ENCODE measurements at regions not wholly inside any gene's neighbourhood (a gene's known extent, or its start where the extent isn't known, plus 50 kb on each side); places are given as distances from the start of the nearest gene placed in this dataset.

DNA sequence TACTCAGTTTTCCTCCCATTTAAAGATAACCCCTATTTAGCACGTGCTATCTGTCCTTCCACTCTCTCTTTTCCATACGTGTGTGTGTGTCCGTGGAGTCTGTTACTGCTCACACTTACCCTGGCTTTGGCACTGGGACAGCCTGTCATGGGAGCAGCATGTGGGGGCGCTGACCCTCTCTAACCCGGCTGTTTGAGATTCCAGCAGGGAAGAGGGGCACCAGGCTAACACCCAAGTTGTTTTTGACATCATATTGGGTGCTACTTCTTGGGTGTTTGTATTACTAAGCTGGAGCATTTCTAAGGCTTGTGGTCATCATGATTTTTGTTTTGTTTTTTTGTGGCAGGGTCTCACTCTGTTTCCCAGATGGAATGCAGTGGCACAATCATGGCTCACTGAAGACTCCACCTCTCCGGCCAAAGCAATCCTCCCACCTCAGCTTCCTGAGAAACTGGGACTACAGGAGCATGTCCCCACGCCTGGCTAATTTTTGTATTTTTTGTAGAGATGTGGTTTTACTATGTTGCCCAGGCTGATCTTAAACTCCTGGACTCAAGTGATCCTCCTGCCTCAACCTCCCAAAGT is 56.9 kb upstream of the SIMC1 start:
- H3K27ac Mint-ChIP-seq, result no peak overlapping the region
- no peak overlapping the region for H3K4me3 Mint-ChIP-seq
- no peak for ATAC-seq (replicated peaks)
- no peaks in the 10 kb centered on the region for H3K36me3 Mint-ChIP-seq (ENCODE audit: insufficient read depth)
- peaks cover 0 to 4% of the 10 kb centered on the region in 2 donors for H3K4me1 Mint-ChIP-seq (ENCODE audit: low read depth in 2 of 2)
- no peak for DNase-seq
- H3K27me3 Mint-ChIP-seq, result peaks cover 45 to 72% of the 10 kb centered on the region in 2 donors
- peaks cover 0 to 4% of the 10 kb centered on the region in 2 donors for H3K9me3 Mint-ChIP-seq

DNA sequence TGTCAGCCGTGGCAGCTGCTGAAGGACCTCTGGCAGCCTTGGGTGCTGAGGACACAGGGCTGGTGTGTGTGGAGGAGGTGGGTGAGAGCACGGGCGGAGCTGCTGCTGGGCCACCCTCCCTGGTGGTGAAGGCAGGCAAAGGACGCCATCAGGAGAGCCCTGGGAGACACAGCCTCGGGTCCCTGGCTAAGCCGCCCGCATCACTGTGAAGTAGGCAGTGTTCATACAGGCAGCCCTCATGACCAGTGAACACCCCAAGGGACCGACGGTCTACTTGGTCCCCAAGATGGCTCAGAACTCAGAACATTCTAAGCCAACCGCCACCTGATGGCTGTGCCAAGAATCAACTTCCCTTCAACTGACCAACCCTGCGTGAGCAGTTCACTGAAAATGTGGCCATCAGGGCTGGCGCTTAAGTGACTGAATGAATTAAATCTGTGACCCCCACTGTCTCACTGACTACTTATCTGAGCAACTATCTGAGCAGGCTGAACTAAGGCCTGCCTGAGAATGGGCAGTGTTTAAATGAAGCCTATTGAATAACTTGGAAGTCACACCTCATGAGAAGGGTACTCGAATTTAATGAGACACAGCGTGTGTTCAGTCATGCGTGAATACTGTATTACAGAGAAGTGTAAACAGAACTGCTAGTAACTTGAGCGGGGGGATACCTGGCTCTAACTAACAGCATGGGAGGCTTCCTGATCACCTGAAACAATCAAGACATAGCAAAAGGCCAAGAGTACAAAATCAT is 54.7 kb upstream of the SIMC1 start:
- Mint-ChIP-seq H3K36me3 (ENCODE audit: insufficient read depth) (no peaks in the 10 kb centered on the region), H3K4me3 (no peak overlapping the region), H3K27me3 (peaks cover 25 to 59% of the 10 kb centered on the region in 2 donors), H3K9me3 (peaks cover 0 to 2% of the 10 kb centered on the region in 2 donors), H3K27ac (no peak overlapping the region), H3K4me1 (ENCODE audit: low read depth in 2 of 2) (peaks cover 0 to 4% of the 10 kb centered on the region in 2 donors)
- DNase-seq (no peak), ATAC-seq (replicated peaks) (no peak)

DNA sequence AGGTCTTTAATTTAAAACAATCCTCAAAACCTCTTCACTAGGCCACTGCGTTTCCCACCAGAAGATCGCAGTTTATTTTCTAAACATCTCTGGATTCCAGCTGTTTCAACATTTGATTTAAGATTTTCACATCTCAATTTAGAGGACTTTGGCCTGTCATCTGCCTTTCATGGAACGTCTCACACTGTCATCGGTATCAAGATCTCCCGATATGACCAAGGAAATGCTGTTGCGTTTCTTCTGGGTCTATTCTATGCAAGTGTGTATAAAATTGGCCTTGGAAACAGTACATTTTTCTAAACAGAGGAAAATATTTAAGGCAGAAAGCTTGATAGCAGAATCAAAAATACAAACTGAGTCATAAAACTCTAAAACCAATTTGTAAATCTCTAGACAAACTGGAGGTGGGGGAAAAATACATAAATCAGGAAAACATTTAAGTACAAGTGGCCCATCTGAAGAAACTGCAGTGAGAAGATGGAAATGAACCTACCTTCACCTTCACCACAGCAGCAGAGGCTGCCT is 53.6 kb upstream of the SIMC1 start:
- no peak for ATAC-seq (replicated peaks)
- no peaks in the 10 kb centered on the region for H3K9me3 Mint-ChIP-seq
- no peak overlapping the region for H3K27ac Mint-ChIP-seq
- H3K4me1 Mint-ChIP-seq (ENCODE audit: low read depth in 2 of 2), result peaks cover 0 to 4% of the 10 kb centered on the region in 2 donors
- H3K36me3 Mint-ChIP-seq (ENCODE audit: insufficient read depth), result no peaks in the 10 kb centered on the region
- H3K27me3 Mint-ChIP-seq, result peaks cover 22 to 57% of the 10 kb centered on the region in 2 donors
- no peak for DNase-seq
- no peak overlapping the region for H3K4me3 Mint-ChIP-seq

DNA sequence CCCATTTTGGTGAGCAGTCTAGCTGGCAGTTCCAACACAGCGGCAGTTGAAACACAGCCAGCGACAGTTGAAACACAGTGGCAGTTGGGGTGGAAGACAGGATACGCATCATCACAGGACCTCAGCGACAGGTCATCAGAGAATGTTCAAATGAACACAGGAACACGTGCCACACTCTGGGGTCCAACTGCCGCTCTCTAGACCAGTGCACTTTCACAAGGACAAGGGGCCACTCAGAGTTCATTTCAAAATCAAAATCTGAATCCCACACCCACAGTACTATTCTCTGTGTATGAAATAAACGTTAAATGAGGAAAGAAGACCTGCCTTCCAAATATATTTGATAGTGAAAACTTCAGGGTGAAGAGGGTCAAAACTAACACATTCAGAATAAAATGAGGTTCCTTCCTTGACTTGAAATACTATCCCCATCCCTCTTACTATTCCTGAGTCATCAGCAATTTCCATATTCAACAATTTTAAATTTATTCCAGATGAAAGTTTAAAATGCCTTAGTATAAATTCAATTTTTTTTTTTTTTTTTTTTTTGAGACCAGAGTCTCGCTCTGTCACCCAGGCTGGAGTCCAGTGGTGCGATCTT is 53.0 kb upstream of the SIMC1 start:
- no peak overlapping the region for H3K4me3 Mint-ChIP-seq
- no peak for DNase-seq
- no peak overlapping the region for H3K27ac Mint-ChIP-seq
- peaks cover 0 to 4% of the 10 kb centered on the region in 2 donors for H3K4me1 Mint-ChIP-seq (ENCODE audit: low read depth in 2 of 2)
- no peak for ATAC-seq (replicated peaks)
- no peaks in the 10 kb centered on the region for H3K9me3 Mint-ChIP-seq
- H3K36me3 Mint-ChIP-seq (ENCODE audit: insufficient read depth), result no peaks in the 10 kb centered on the region
- peaks cover 16 to 54% of the 10 kb centered on the region in 2 donors for H3K27me3 Mint-ChIP-seq

DNA sequence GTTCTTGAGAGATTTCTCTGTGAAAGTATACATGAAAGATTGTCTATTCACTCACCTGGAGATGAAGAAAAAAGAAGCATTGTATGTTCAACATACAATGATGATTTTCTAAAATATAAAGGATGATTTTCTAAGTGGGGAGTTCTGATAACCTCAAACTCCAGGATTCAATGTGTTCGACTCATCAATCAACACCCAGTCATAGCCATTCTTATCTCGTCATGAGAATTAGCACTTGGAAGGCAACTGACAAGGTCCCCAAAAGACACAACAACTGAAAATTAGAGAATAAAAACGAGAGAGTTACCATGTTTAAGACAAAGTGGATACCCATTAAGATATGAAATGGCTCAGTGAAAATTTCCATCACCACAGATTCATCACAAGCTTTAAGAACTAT is 52.1 kb upstream of the SIMC1 start:
- no peak overlapping the region for H3K27ac Mint-ChIP-seq
- no peak for ATAC-seq (replicated peaks)

DNA sequence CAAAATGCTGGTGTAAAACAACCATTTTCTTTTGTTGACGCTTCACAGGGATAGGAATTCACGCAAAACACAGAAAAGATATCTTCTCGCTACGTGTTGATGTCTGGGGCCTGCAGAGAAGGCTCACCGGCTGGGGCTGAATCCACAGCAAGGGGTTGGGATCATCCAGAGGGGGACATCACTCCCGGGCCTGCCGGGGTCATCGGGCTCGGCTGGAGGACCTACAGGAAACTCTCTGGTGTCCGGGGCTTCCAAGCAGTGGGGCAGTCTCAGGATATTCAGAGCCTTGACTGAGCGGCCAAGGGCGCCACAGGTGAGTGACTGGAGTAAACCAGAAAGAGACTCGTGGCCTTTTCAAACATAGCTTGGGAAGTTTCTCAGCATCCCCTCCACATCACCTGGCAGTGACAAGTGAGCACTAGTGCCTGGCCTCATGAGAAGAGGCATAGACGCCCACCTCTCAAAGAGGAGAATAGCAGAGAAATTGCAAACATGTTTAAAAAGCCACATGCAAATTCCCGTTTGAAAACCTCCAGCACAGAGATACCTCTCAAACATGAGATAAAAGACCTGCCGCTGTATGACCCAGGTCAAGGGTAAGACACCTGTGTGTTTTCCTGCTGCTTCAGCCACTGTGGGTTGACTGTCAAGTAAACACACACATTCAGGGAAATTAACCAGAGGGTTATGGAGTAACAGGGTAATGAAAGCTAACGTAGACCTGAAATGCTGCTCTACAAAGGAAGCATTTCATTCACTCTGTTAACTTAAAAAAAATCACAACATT is 50.8 kb upstream of the SIMC1 start:
- Mint-ChIP-seq H3K4me3 (no peak overlapping the region), H3K9me3 (no peaks in the 10 kb centered on the region), H3K4me1 (ENCODE audit: low read depth in 2 of 2) (peaks cover 0 to under 1% of the 10 kb centered on the region in 2 donors), H3K36me3 (ENCODE audit: insufficient read depth) (no peaks in the 10 kb centered on the region), H3K27me3 (peaks cover 2 to 40% of the 10 kb centered on the region in 2 donors), H3K27ac (no peak overlapping the region)
- ATAC-seq (replicated peaks) (no peak), DNase-seq (no peak)

More for the DNA sequence above, 52.1 kb upstream of the SIMC1 start:
- Mint-ChIP-seq H3K4me3 (no peak overlapping the region), H3K9me3 (no peaks in the 10 kb centered on the region), H3K36me3 (ENCODE audit: insufficient read depth) (no peaks in the 10 kb centered on the region), H3K27me3 (peaks cover 11 to 49% of the 10 kb centered on the region in 2 donors), H3K4me1 (ENCODE audit: low read depth in 2 of 2) (peaks cover 0 to 2% of the 10 kb centered on the region in 2 donors)
- no peak for DNase-seq

DNA sequence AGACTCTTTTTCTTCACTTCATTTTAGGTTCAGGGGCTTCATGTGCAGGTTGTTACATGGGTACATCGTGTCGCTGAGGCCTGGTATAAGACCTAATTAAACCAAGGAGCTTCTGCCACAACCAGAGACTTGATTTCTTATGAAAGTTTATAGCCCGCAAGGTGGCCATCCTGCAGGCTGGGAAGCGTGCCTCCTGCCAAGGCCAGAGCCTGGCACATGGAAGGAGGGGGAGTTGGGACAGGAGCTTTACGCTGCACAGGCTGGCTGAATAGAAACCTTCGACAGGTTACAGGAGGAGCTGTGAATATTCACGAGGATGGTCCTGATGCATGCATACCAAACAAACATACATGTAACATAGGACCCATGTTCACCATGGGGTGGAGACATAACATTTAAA is 50.1 kb upstream of the SIMC1 start:
- H3K4me3 Mint-ChIP-seq, result no peak overlapping the region
- no peaks in the 10 kb centered on the region for H3K9me3 Mint-ChIP-seq
- ATAC-seq (replicated peaks) (no peak), DNase-seq (no peak)
- no peaks in the 10 kb centered on the region for H3K36me3 Mint-ChIP-seq (ENCODE audit: insufficient read depth)
- no peak overlapping the region for H3K27ac Mint-ChIP-seq
- no peaks in the 10 kb centered on the region for H3K4me1 Mint-ChIP-seq (ENCODE audit: low read depth in 2 of 2)
- peaks cover under 1 to 36% of the 10 kb centered on the region in 2 donors for H3K27me3 Mint-ChIP-seq

Data from effector memory CD8-positive, alpha-beta T cell (primary cell).